OCI-LY7 (cell line): ENCODE measurements at regions not wholly inside any gene's neighbourhood (a gene's known extent, or its start where the extent isn't known, plus 50 kb on each side); places are given as distances from the start of the nearest gene placed in this dataset.

Experiments
- CTCF ChIP-seq: fragments of 200-600 bp; sonication (generic); conservative IDR thresholded peaks from 2 replicates; pipeline ENCODE4 v1.5.1; 2014; ENCODE audit warnings: mild to moderate bottlenecking, antibody characterized with exemption, low read length, moderate library complexity, mixed read lengths
- EZH2phosphoT487 ChIP-seq: fragments of 200-600 bp; sonication (generic); IDR thresholded peaks from 2 replicates; pipeline ENCODE4 v1.6.1; 2018; ENCODE audit warnings: low read depth, borderline replicate concordance, mild to moderate bottlenecking, mixed run types, antibody characterized with exemption, low read length, moderate library complexity, mixed read lengths

DNA sequence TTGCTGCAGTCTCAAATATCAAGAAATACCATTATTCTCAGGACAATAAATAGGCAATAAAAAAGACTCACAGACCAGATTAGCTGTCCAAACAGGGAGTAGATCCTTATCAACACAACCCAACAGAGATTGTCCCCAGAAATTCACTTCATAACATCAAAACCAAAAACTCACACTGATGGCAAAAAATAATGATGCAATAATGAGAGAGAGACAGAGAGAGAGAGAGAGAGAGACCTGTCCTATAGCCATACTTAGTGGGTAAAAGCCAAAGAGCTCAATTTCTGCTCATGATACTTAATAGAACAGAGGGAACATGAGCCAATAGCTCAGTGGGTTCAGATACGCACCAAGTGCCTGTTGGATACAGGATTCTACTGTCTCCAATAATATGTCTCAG is 244.5 kb downstream of the FAM72C start:
- TF ChIP-seq CTCF (no peak), EZH2phosphoT487 (no peak)
